ENCODE measurements at regions not wholly inside any gene's neighbourhood (a gene's known extent, or its start where the extent isn't known, plus 50 kb on each side); places are given as distances from the start of the nearest gene placed in this dataset.

DNA sequence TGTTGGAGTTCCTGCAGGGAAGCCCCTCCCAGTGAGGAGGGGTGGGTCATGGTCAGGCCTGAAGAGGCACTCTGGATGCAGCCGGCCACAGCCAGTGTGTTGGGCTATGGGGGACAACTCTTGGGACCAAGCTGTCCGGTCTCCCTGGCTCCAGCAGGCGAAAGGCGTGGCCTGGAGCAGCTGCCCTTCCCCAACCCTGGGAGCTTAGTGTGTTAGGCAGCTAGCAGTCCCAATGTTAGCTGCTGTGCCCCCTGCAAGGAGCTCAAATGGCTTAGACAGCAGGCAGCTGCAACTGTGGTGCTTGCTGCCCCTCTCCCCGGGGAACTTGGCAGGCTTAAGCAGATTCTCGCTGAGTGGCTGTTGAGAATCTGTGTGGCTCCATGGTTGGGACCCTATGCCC is 67.5 kb upstream of the ACTBL2 start:
- TF ChIP-seq, protein P1, sequence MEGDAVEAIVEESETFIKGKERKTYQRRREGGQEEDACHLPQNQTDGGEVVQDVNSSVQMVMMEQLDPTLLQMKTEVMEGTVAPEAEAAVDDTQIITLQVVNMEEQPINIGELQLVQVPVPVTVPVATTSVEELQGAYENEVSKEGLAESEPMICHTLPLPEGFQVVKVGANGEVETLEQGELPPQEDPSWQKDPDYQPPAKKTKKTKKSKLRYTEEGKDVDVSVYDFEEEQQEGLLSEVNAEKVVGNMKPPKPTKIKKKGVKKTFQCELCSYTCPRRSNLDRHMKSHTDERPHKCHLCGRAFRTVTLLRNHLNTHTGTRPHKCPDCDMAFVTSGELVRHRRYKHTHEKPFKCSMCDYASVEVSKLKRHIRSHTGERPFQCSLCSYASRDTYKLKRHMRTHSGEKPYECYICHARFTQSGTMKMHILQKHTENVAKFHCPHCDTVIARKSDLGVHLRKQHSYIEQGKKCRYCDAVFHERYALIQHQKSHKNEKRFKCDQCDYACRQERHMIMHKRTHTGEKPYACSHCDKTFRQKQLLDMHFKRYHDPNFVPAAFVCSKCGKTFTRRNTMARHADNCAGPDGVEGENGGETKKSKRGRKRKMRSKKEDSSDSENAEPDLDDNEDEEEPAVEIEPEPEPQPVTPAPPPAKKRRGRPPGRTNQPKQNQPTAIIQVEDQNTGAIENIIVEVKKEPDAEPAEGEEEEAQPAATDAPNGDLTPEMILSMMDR (IDR thresholded peaks at IDR 0.05; ENCODE audit: low read length), result no peak
- TF ChIP-seq EZH2 (IDR thresholded peaks at IDR 0.05; ENCODE audit: borderline replicate concordance, low read length), result no peak
